H9 (cell line): ENCODE measurements at regions not wholly inside any gene's neighbourhood (a gene's known extent, or its start where the extent isn't known, plus 50 kb on each side); places are given as distances from the start of the nearest gene placed in this dataset.

ENCODE experiments used
- DNase-seq: peaks from one replicate; pipeline ENCODE4 v3.0.0-alpha.2; 2017
- H2AFZ ChIP-seq: one replicate; pipeline ENCODE4 v1.6.1; 2013; ENCODE audit warnings: mild to moderate bottlenecking, low read length, control low read depth, moderate library complexity
- H2AK5ac ChIP-seq: 2 replicates; pipeline ENCODE4 v1.6.1; 2013; ENCODE audit warnings: low read length, control low read depth, mixed read lengths; ENCODE audit not compliant: insufficient read length
- H2BK120ac ChIP-seq: one replicate; pipeline ENCODE4 v1.6.1; 2013; ENCODE audit warnings: low read depth, mild to moderate bottlenecking, low read length, control low read depth, inconsistent platforms; ENCODE audit not compliant: poor library complexity, severe bottlenecking
- H2BK12ac ChIP-seq: 2 replicates; pipeline ENCODE4 v1.6.1; 2013; ENCODE audit warnings: low read length, control low read depth, mixed read lengths, low read depth; ENCODE audit not compliant: insufficient read length
- H2BK15ac ChIP-seq: 2 replicates; pipeline ENCODE4 v1.6.1; 2013; ENCODE audit warnings: low read depth, low read length, control low read depth
- H2BK20ac ChIP-seq: one replicate; pipeline ENCODE4 v1.6.1; 2013; ENCODE audit warnings: low read depth, mild to moderate bottlenecking, low read length, control low read depth, inconsistent platforms; ENCODE audit not compliant: poor library complexity, severe bottlenecking
- H2BK5ac ChIP-seq: 2 replicates; pipeline ENCODE4 v1.6.1; 2013; ENCODE audit warnings: low read length, control low read depth, mixed read lengths; ENCODE audit not compliant: insufficient read length
- H3K14ac ChIP-seq: 2 replicates; pipeline ENCODE4 v1.6.1; 2013; ENCODE audit warnings: low read length, control low read depth; ENCODE audit not compliant: insufficient read depth
- H3K18ac ChIP-seq: 2 replicates; pipeline ENCODE4 v1.6.1; 2013; ENCODE audit warnings: low read depth, mild to moderate bottlenecking, mixed read lengths, low read length, control low read depth; ENCODE audit not compliant: insufficient read length
- H3K23ac ChIP-seq: 2 replicates; pipeline ENCODE4 v1.6.1; 2013; ENCODE audit warnings: low read length, control low read depth, mixed read lengths, low read depth; ENCODE audit not compliant: insufficient read length
- H3K23me2 ChIP-seq: 2 replicates; pipeline ENCODE4 v1.6.1; 2013; ENCODE audit warnings: low read depth, mild to moderate bottlenecking, mixed read lengths, low read length, control low read depth; ENCODE audit not compliant: insufficient read length, poor library complexity, severe bottlenecking
- H3K27ac ChIP-seq: 2 replicates; pipeline ENCODE4 v1.5.1; 2013; ENCODE audit warnings: low read length, control low read depth, mixed read lengths, low read depth; ENCODE audit not compliant: insufficient read length
- H3K27me3 ChIP-seq: 2 replicates; pipeline ENCODE4 v1.6.1; 2013; ENCODE audit warnings: low read length, control low read depth, inconsistent platforms; ENCODE audit not compliant: insufficient read depth
- H3K4ac ChIP-seq: 2 replicates; pipeline ENCODE4 v1.6.1; 2013; ENCODE audit warnings: low read depth, mild to moderate bottlenecking, control low read depth, inconsistent platforms, low read length, moderate library complexity
- H3K4me1 ChIP-seq: 2 replicates; pipeline ENCODE4 v1.6.1; 2013; ENCODE audit warnings: low read length, control low read depth, inconsistent platforms; ENCODE audit not compliant: insufficient read depth
- H3K4me2 ChIP-seq: 2 replicates; pipeline ENCODE4 v1.6.1; 2013; ENCODE audit warnings: low read length, control low read depth, mixed read lengths; ENCODE audit not compliant: insufficient read length, insufficient read depth
- H3K56ac ChIP-seq: 2 replicates; pipeline ENCODE4 v1.6.1; 2013; ENCODE audit warnings: low read depth, mild to moderate bottlenecking, mixed read lengths, low read length, control low read depth; ENCODE audit not compliant: insufficient read length
- H3K79me1 ChIP-seq: 2 replicates; pipeline ENCODE4 v1.6.1; 2013; ENCODE audit warnings: low read depth, mild to moderate bottlenecking, moderate library complexity, low read length, control low read depth, inconsistent platforms; ENCODE audit not compliant: insufficient read depth, poor library complexity, severe bottlenecking
- H3K79me2 ChIP-seq: 2 replicates; pipeline ENCODE4 v1.6.1; 2013; ENCODE audit warnings: low read length, control low read depth, inconsistent platforms; ENCODE audit not compliant: insufficient read depth
- H3K9ac ChIP-seq: 2 replicates; pipeline ENCODE4 v1.6.1; 2013; ENCODE audit warnings: low read length, control low read depth, mixed read lengths; ENCODE audit not compliant: insufficient read length; ENCODE audit errors: extremely low read depth
- H3K9me3 ChIP-seq: one replicate; pipeline ENCODE4 v1.6.1; 2013; ENCODE audit warnings: low read depth, low read length, inconsistent platforms; ENCODE audit not compliant: control insufficient read depth
- H3T11ph ChIP-seq: one replicate; pipeline ENCODE4 v1.6.1; 2013; ENCODE audit warnings: mild to moderate bottlenecking, low read length, control low read depth, inconsistent platforms
- H4K20me1 ChIP-seq: one replicate; pipeline ENCODE4 v1.6.1; 2013; ENCODE audit not compliant: control insufficient read depth, insufficient read length, insufficient read depth
- H4K5ac ChIP-seq: 2 replicates; pipeline ENCODE4 v1.6.1; 2013; ENCODE audit warnings: low read depth, mild to moderate bottlenecking, mixed read lengths, low read length, control low read depth; ENCODE audit not compliant: insufficient read length
- H4K8ac ChIP-seq: replicated peaks from 2 replicates; pipeline ENCODE4 v1.6.1; 2013; ENCODE audit warnings: low read length, control low read depth, mixed read lengths, low read depth; ENCODE audit not compliant: insufficient read length
- H4K91ac ChIP-seq: 2 replicates; pipeline ENCODE4 v1.6.1; 2013; ENCODE audit warnings: low read depth, mild to moderate bottlenecking, moderate library complexity, mixed read lengths, low read length, control low read depth; ENCODE audit not compliant: insufficient read length
- H3K27ac Mint-ChIP-seq, 3 experiments: 2 replicates in 2 of 3; 3 replicates in 1 of 3; pipeline ENCODE4 v1.8.0; 2020 to 2021; ENCODE audit warnings: mixed read lengths in 3 of 3, mild to moderate bottlenecking in 1 of 3, moderate library complexity in 1 of 3
- H3K27me3 Mint-ChIP-seq: 2 replicates; pipeline ENCODE4 v1.8.0; 2021; ENCODE audit warnings: low read depth, mild to moderate bottlenecking, moderate library complexity, mixed read lengths
- H3K36me3 Mint-ChIP-seq, 3 experiments: 2 replicates in 2 of 3; 3 replicates in 1 of 3; pipeline ENCODE4 v1.8.0; 2020 to 2021; ENCODE audit warnings: low read depth in 3 of 3, mixed read lengths in 3 of 3; ENCODE audit not compliant: insufficient read depth in 1 of 3
- H3K4me1 Mint-ChIP-seq, 2 experiments: 2 replicates each; pipeline ENCODE4 v1.8.0; 2020; ENCODE audit warnings: mixed read lengths in 2 of 2
- H3K4me3 Mint-ChIP-seq, 2 experiments: 2 replicates in 1 of 2; 3 replicates in 1 of 2; pipeline ENCODE4 v1.8.0; 2020 to 2021; ENCODE audit warnings: mild to moderate bottlenecking in 2 of 2, mixed read lengths in 2 of 2, moderate library complexity in 1 of 2
- H3K9me3 Mint-ChIP-seq, 2 experiments: 2 replicates in 1 of 2; 3 replicates in 1 of 2; pipeline ENCODE4 v1.8.0; 2020; ENCODE audit warnings: mild to moderate bottlenecking in 2 of 2, mixed read lengths in 2 of 2, moderate library complexity in 1 of 2
- CTCF ChIP-seq: fragments of 200-600 bp; sonication (generic); conservative IDR thresholded peaks from 3 replicates; pipeline ENCODE4 v1.8.0; 2021; ENCODE audit warnings: antibody characterized with exemption, mild to moderate bottlenecking
- WGBS: extraction: QIAGEN DNeasy Blood & Tissue Kit; methylation state at CpG from one replicate; pipeline ENCODE4 v1.1.7; 2013; ENCODE audit warnings: missing lambda C conversion rate, low lambda C conversion rate, mixed read lengths; ENCODE audit not compliant: insufficient read length; ENCODE audit errors: extremely low coverage; 5-methylcytosine and 5-hydroxymethylcytosine counted together

DNA sequence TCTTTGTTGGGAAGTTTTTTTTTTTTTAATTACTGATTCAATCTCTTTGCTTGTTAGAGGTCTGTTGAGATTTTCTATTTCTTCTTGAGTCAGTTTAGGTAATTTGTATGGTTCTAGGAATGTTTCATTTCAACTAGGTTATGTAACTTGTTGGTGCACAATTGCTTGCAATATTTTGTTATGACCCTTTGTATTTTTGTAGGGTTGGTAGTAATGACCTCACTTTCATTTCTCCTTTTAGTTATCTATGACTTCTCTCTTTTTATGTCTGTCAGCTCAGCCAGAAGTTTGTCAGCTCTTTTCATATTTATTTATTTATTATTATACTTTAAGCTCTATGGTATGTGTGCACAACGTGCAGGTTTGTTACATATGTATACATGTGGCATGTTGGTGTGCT lies 51.1 kb upstream of the SLC24A3 start:
- no peak overlapping the region for H3K27ac Mint-ChIP-seq
- no peak overlapping the region for H2AFZ ChIP-seq
- no CpG with 5 or more reads among the region's 1 CpG for WGBS

More for the DNA sequence above, 51.1 kb upstream of the SLC24A3 start:
- no peak overlapping the region for H3K27ac ChIP-seq
- H3K9ac ChIP-seq, result no peak overlapping the region
- H3K79me2 ChIP-seq, result no peaks in the 10 kb centered on the region
- no peaks in the 10 kb centered on the region for H4K20me1 ChIP-seq
- no peak overlapping the region for H2BK12ac ChIP-seq
- H3K36me3 Mint-ChIP-seq, result no peaks in the 10 kb centered on the region; a peak in 1 of 7 replicates
- H3K27me3 Mint-ChIP-seq, result peaks cover 4% of the 10 kb centered on the region; the same call in 1 of the 2 replicates
- H3K9me3 ChIP-seq, result no peaks in the 10 kb centered on the region
- no peak for TF ChIP-seq CTCF
- H3K4me1 Mint-ChIP-seq, result no peaks in the 10 kb centered on the region
- no peak overlapping the region for H3K23ac ChIP-seq
- H3K14ac ChIP-seq, result no peak overlapping the region
- H2BK120ac ChIP-seq, result no peak overlapping the region
- no peaks in the 10 kb centered on the region for H3K27me3 ChIP-seq
- H3K18ac ChIP-seq, result no peak overlapping the region
- H3K56ac ChIP-seq, result no peak overlapping the region
- H3K23me2 ChIP-seq, result no peaks in the 10 kb centered on the region
- H3K4me2 ChIP-seq, result no peak overlapping the region
- no peak overlapping the region for H2BK15ac ChIP-seq
- no peak overlapping the region for H2AK5ac ChIP-seq
- H4K8ac ChIP-seq, result no peak overlapping the region
- no peak overlapping the region for H3K4me3 Mint-ChIP-seq
- peaks cover 5 to 7% of the 10 kb centered on the region in 2 experiments; a peak in 4 of 5 replicates for H3K9me3 Mint-ChIP-seq
- no peak for DNase-seq
- H3K4me1 ChIP-seq, result no peaks in the 10 kb centered on the region
- no peak overlapping the region for H3T11ph ChIP-seq
- H2BK20ac ChIP-seq, result no peak overlapping the region
- no peak overlapping the region for H3K4ac ChIP-seq
- H3K79me1 ChIP-seq, result no peaks in the 10 kb centered on the region
- no peak overlapping the region for H4K91ac ChIP-seq
- no peak overlapping the region for H2BK5ac ChIP-seq
- no peak overlapping the region for H4K5ac ChIP-seq
